ENCODE measurements at regions not wholly inside any gene's neighbourhood (a gene's known extent, or its start where the extent isn't known, plus 50 kb on each side); places are given as distances from the start of the nearest gene placed in this dataset.
"Not testable (repeated sequence)": the region's sequence is repeated elsewhere in the genome, so short reads cannot be mapped to it uniquely, and the experiment has no call there.

GRCh38 chr6:22349051-22349450, 52.2 kb upstream of the PRL start:
- DNase-seq = no peak

- DNase-seq = no peak
Measured at GRCh38 chr6:22349528-22349927, 52.7 kb upstream of the PRL start.

- peak; percentile 76 for DNase-seq
Measured at GRCh38 chr6:22350109-22350508, 53.3 kb upstream of the PRL start.

- no peak for DNase-seq
Measured at GRCh38 chr6:22353101-22353500, 56.3 kb upstream of the PRL start.

- DNase-seq = no peak
Measured at GRCh38 chr6:22356362-22356940, 59.6 kb upstream of the PRL start.

GRCh38 chr6:22357724-22358189, 60.9 kb upstream of the PRL start:
- no peak for DNase-seq

GRCh38 chr6:22361576-22361975, 64.7 kb upstream of the PRL start:
- no peak for DNase-seq

- DNase-seq = peak; percentile 25
Measured at GRCh38 chr6:22362361-22362760, 65.5 kb upstream of the PRL start.

- DNase-seq = peak; percentile 81
Measured at GRCh38 chr6:22363166-22363713, 66.4 kb upstream of the PRL start.

GRCh38 chr6:22363714-22364239, 66.9 kb upstream of the PRL start:
- DNase-seq = peak; percentile 51

- DNase-seq = peak; percentile 81
Measured at GRCh38 chr6:22364306-22364705, 67.5 kb upstream of the PRL start.

- DNase-seq = no peak
Measured at GRCh38 chr6:22366214-22366613, 69.4 kb upstream of the PRL start.

- no peak for DNase-seq
Measured at GRCh38 chr6:22367346-22367745, 70.5 kb upstream of the PRL start.

GRCh38 chr6:22368794-22369193, 72.0 kb upstream of the PRL start:
- no peak for DNase-seq

- no peak for DNase-seq
Measured at GRCh38 chr6:22372922-22373321, 76.1 kb upstream of the PRL start.

GRCh38 chr6:22374950-22375349, 78.1 kb upstream of the PRL start:
- DNase-seq = not testable (repeated sequence)

GRCh38 chr6:22376293-22376692, 79.5 kb upstream of the PRL start:
- DNase-seq = not testable (repeated sequence)

- DNase-seq = not testable (repeated sequence)
Measured at GRCh38 chr6:22378536-22378935, 81.7 kb upstream of the PRL start.

- no peak for DNase-seq
Measured at GRCh38 chr6:22380236-22380635, 83.4 kb upstream of the PRL start.

GRCh38 chr6:22381845-22382544, 85.2 kb upstream of the PRL start:
- DNase-seq = no peak

GRCh38 chr6:22383016-22383415, 86.2 kb upstream of the PRL start:
- DNase-seq = no peak

- no peak for DNase-seq
Measured at GRCh38 chr6:22392711-22393110, 95.9 kb upstream of the PRL start.

- no peak for DNase-seq
Measured at GRCh38 chr6:22394691-22395090, 97.9 kb upstream of the PRL start.

- peak; percentile 60 for DNase-seq
Measured at GRCh38 chr6:22399693-22400092, 102.9 kb upstream of the PRL start.
